HG03025 (cell line): ENCODE measurements at regions not wholly inside any gene's neighbourhood (a gene's known extent, or its start where the extent isn't known, plus 50 kb on each side); places are given as distances from the start of the nearest gene placed in this dataset.
"Not testable (repeated sequence)": the region's sequence is repeated elsewhere in the genome, so short reads cannot be mapped to it uniquely, and the experiment has no call there.

ENCODE experiments used
- ATAC-seq: cut with Tn5 transposase; IDR thresholded peaks from one replicate; pipeline ENCODE4 v1.9.1; 2021; ENCODE audit warnings: mild to moderate bottlenecking, moderate library complexity; ENCODE audit not compliant: unreplicated experiment, low FRiP score

DNA sequence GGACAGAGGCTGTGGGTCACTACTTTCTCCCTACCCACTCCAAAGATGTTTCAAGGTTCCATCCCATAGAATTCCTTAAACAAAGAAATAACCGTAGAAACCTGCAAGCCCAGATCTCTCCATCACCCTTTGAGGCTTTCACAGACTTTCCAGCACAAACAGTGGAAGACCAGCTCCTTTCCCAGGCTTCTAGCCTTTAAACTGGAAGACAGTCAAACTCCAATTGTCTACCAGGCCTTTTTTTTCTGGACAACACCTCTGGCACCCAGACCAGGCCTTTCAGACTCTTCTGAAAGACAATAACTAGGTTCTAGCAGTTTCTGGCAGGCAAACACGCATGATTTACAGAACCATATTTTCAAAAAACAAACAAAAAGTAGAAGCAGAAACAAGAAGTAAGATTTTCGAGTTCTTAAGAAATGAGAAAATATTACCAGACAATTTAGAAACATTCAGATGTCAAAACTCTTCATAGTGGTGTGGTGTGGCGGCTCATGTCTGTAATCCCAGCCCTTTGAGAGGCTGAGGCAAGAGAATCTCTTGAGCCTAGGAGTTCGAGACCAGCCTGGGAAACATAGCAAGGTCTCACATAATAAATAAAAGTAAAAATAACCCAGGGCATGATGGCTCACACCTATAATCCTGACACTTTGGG is 73.0 kb upstream of the EPCAM start:
- ATAC-seq = no peak

- no peak for ATAC-seq
Observed at GRCh38 chr2:47295131-47295980, 73.8 kb upstream of the EPCAM start.

DNA sequence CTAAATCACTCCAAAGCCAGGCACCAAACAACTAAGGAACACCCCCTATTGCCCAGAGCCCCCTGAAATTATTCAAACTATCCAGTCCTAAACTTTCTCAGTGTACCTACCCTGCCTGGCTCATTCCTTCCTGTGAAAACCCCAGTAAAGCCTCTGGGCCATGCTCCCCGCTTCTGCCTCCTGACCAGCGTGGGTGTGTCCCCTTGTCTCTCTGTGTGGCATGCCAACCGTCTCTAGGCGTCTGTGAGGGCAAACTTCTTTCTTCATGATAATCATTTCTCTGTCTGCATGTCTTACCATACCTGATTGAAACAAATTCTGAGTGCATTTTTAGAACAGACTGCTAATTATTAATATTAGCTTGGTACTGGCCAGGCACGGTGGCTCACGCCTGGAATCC is 75.1 kb upstream of the EPCAM start:
- ATAC-seq = no peak

GRCh38 chr2:47288864-47289263 is 80.2 kb upstream of the EPCAM start:
- ATAC-seq = no peak

- no peak for ATAC-seq
Observed at GRCh38 chr2:47283659-47284058, 85.5 kb upstream of the EPCAM start.

DNA sequence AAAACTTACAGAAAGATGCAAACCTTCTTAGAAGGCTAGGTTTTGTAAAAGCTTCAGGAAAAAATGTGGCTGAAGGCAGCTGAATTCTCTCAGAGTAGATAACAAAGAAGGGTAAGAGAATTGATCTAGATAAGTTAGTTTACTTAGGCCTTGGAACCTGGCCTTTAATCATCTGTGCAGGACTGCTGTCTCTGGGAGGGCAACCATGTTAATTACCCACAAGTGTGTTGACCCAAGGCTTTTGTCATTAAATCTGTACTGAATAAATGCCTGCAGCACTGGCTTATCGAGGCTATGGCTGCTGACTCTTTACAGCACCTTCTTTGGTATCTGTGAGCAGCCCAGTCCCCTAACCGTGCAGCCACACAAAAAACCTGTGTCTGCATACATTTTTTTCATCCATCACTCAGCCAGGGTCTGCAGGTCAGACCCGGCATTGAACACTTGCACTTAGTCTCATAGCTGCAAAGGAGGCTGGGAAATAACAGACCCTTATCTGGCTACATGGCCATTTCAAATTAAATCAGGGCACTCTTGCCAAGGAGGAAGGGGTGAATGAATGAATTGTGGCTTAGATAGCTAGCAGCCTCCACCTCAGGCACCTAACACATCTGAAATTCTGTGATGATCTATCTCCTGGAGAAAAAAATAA is 86.4 kb upstream of the EPCAM start:
- ATAC-seq = no peak

DNA sequence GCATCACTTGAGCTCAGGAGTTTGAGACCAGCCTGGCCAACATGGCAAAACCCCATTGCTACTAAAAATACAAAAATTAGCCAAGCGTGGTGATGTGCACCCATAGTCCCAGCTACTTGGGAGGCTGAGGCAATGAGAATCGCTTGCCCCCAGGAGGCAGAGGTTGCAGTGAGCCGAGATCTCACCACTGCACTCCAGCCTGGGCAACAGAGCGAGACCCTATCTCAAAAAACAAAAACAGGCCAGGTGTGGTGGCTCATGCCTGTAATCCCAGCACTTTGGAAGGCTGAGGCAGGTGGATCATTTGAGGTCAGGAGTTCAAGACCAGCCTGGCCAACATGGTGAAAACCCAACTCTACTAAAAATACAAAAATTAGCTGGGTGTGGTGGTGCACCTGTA is 89.6 kb upstream of the EPCAM start:
- ATAC-seq = not testable (repeated sequence)

- ATAC-seq = no peak
Observed at GRCh38 chr2:47277987-47278386, 91.1 kb upstream of the EPCAM start.

GRCh38 chr2:47277187-47277586 is 91.9 kb upstream of the EPCAM start:
- no peak for ATAC-seq

DNA sequence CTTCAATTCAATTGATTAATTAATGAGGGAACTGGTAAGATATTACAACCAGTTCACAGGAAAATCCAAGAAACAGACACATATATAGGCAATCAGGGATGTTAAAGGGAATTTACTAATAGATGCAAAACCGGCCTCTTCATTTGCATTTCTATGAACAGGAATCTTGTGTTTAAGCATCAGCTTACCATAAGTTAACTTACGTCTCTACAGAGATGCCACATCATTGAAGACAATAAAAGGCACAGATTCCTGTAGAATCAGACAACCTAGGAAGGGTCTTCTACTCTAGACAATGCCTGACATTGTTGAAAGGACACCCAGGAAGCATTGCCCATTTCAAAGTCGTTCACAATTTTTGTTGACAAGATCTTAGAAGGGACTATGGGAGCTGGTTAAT is 93.0 kb upstream of the EPCAM start:
- no peak for ATAC-seq

DNA sequence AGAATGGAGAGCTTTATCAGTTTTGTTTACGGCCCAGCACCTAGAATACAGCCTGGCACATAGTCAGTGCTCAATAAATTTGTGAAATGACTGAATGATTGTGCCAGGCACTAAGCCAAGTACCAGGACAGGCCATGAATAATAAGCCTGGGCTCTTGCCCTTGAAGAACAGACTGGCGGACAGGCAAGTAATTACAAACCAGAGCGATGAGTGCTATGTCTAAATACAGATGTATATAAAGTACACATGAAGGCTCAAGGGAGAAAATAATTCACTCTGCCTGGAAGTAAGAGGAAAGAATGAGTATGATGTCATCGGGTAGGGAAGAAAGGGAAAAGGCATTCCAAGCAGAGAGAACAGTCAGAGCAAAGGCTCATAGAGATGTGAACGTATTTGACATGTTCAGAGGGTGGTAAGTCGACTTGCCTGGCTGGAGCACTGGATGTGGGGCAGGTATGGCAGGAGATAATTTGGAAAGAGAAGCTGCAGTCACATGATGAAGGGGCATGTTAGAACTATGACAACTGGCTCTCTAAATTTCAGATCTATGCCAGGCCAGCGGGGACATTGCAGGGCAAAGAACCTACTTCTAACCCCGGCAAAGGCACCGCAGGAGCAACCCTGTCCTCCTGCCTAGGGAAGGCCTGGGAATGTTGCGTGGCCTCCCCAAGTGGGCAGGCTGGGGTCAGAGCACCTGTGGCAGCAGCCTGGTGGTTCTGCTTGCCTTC is 94.9 kb upstream of the EPCAM start:
- no peak for ATAC-seq

DNA sequence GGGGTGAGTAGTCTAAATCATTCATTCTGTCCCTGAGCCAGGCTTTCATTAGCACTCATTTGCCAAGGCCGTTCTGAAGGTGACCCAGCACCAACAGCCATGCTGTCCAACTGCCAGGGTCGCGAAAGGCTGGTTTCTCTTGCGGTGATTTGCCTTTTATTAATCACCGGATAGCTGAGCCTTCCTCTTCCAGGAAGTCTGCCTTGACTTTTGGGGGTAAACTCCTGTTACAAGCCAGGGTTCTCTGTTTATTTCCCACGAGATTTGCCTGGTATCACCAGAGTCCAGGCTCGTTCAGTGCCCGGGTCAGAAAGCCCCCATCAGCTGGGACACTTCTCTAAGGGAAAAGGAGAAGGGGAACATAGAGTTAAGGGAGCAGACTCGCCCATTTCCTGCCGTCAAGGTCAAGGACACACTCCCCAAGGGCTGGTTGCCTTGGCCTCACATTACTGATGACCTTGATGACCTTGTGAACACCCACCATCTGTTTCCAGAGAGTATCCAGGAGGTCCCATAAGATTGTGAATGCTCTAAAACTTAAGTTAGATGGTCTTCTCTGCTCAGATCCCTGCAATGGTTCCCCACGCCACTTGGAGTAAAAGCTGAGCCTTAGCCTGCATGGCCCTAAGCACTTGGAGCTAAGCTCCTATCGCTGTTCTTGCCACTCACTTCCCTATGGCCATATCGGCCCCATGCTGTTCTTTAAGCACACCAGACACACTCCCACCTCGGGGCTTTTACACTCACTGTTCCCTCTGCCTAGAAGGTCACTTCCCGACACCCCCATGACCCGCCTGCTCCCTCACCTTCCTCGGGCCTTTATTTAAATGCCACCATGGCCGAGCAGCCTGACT is 96.0 kb upstream of the EPCAM start:
- ATAC-seq = no peak

DNA sequence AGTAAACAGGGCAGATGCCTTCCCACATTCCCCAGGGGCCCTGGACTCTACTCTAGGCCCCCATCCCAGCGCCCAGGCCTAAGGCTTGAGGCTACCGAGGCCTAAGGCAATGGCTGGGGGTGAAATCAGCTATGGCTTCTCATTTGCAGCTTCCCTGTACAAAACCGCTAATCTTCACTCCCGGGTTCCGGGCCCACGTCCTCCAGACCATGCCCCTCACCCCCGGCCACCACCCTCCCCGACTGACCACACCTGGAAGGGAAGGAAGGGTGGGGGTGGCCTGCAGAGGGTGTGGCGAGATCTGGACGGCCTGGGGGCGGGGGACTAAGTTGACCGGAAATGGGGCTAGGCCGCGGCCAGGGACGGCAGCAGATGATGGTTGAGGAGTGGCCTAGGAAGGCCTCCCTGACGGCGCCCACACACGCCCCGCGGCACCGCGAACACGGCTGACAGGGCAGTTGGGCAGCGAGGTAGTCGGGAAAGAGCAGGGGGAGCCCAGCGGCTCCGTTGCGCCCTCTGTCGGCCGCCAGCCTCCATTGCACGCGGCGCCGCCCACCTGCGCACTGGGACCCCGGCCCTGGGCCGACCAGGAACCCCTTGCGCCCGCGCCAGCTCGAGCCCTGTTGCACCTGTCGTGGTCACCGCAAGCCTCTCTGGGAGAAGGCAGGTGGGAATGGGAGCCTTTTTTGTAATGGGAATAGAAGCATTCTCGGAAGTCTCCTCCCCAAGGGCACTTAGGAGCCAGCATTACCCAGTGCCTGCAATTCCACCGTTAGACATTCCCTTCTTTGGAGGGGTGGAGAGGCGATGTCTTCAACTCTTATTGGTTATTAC is 95.9 kb upstream of the CALM2 start:
- ATAC-seq = no peak

DNA sequence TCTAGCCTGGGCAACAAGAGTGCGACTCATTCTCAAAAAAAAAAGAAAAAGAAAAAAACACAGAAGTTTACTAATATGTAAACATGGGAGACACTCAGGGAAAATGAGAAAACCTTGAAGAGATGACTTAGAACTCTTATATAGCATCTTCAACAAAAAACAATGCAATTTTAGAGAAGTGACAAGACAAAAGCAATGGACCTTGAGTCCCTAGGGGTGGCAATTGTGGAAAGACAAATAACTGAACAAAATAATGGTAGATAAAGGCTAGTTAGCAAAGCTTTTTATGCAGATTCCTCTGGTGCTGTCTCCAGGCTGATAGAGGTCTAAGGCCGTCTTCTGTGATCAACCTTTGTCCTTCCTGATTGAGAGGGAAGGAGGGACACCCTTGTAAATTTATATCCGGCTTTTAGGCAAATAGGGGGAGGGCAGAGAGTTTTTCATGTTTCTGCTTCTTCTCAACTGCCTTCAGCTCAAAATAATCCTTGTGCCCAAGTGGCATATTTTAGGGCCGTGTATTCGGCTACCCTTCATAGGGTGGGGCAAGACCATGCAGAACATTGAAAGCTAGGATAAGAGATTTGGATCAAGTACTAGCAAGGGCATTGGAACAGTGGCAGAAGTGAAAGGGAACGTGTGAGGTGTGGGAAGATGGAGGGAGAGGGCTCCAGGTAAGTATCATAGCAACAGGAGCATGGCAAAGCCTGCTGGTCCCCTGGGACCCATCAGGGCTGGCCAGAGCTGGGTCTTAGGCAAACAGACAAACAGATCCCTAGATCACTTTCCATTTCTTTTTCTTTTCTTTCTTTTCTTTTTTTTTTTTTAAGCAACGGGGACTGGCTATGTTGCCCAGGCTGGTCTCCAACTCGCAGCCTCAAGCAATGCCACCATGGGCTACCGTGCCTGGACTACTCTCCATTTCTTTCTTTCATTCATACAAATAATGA is 95.0 kb upstream of the CALM2 start:
- ATAC-seq = no peak

GRCh38 chr2:47270421-47270820 is 94.1 kb upstream of the CALM2 start:
- no peak for ATAC-seq

DNA sequence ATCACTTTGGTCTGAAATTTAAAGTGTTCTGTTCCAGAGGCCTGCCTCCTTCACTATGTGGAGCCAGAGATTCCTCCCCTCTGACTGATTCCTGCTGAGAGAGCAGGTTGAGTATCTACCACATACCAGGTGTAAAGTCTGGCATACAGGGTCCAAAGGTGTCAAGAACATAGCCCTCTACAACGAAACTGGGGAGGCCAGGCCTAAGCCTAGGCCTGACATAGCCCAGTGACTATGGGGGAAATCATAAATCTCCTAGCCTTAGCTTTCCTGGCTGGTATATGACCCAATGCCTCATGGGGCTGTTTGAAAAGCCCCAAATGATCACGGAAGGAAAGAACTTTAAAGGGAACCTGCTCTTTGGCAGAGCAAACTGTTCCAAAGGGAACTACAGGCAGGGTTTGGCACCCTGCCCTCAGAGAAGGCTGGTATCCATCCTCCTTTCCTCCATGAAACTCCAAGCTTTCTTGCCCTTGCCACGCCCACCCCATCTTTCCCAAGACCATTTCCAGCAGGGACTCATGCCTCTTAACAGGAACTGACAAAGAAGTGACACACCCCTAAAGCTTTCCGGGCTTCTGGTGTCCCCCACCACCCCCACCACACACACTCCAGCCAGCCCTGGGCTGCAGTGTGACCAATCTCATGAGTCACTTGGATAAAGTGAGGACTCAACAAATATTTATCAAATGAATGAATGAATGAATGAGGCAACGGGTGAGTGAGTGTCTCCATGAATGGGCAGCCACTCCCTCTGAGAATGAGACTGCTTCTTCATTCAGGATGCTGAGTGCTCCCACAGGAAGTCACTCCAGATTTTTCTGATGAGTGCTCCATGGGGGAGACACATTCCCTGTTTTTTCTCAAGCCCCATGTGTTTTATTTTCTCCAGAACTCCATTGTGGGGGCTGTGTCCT is 93.3 kb upstream of the CALM2 start:
- no peak for ATAC-seq

DNA sequence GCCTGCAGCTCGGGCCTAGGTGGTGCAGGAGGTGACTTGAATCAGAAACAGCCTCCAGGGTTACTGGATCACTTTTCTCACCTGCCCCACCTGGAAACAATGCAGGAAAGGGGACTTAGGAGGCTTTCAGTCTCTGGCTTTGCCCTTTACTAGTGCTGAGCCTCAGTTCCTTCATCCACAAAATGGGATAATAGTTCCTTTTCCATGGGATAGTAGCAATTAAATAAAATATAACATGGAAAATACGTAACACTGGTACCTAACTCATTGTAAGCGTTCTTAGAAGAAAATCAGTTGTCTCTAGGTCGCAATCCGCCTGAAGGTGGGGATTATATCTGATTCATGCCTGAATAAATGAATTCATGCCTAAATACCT is 91.4 kb upstream of the CALM2 start:
- ATAC-seq = no peak
